HUES64 (cell line): ENCODE measurements at regions not wholly inside any gene's neighbourhood (a gene's known extent, or its start where the extent isn't known, plus 50 kb on each side); places are given as distances from the start of the nearest gene placed in this dataset.
"Not testable (repeated sequence)": the region's sequence is repeated elsewhere in the genome, so short reads cannot be mapped to it uniquely, and the experiment has no call there.

Experiments
- H3K27ac ChIP-seq: 2 replicates; pipeline ENCODE4 v1.7.0; 2013; ENCODE audit warnings: low read depth, low read length, inconsistent platforms
- H3K27me3 ChIP-seq: 2 replicates; pipeline ENCODE4 v1.6.1; 2013; ENCODE audit warnings: mild to moderate bottlenecking, low read length; ENCODE audit not compliant: insufficient read depth
- H3K36me3 ChIP-seq: 2 replicates; pipeline ENCODE4 v1.6.1; 2013; ENCODE audit warnings: mild to moderate bottlenecking, low read length; ENCODE audit not compliant: insufficient read depth
- H3K4me1 ChIP-seq: 2 replicates; pipeline ENCODE4 v1.6.1; 2013; ENCODE audit warnings: mild to moderate bottlenecking, low read length, moderate library complexity; ENCODE audit not compliant: insufficient read depth
- H3K4me3 ChIP-seq: 2 replicates; pipeline ENCODE4 v1.5.1; 2013; ENCODE audit warnings: mild to moderate bottlenecking, low read length, moderate library complexity
- H3K9ac ChIP-seq: 2 replicates; pipeline ENCODE4 v1.6.1; 2013; ENCODE audit warnings: mild to moderate bottlenecking, low read depth, low read length
- H3K9me3 ChIP-seq: 2 replicates; pipeline ENCODE4 v1.6.1; 2013; ENCODE audit warnings: low read depth, low read length; ENCODE audit not compliant: insufficient read depth
- WGBS: fragments of 150-250, 120-280 bp; methylation state at CpG from one replicate; pipeline ENCODE4 v1.1.7; 2013; ENCODE audit warnings: missing lambda C conversion rate; 5-methylcytosine and 5-hydroxymethylcytosine counted together

- no peaks in the 10 kb centered on the region for H3K27me3 ChIP-seq
- no CpG with 5 or more reads among the region's 1 CpG for WGBS
- H3K27ac ChIP-seq: no peak overlapping the region
Observed at GRCh38 chr16:60214311-60214710, 1480.2 kb upstream of the GOT2 start.

GRCh38 chr16:60206516-60206915, 1472.4 kb upstream of the GOT2 start:
- H3K27ac ChIP-seq: no peak overlapping the region
- H3K9ac ChIP-seq: no peak overlapping the region
- H3K36me3 ChIP-seq: no peaks in the 10 kb centered on the region
- no peak overlapping the region for H3K4me3 ChIP-seq
- no peaks in the 10 kb centered on the region for H3K27me3 ChIP-seq
- H3K4me1 ChIP-seq: peaks cover 23% of the 10 kb centered on the region
- WGBS: 32% methylated on average over 2 of the region's 2 CpGs
- H3K9me3 ChIP-seq: no peaks in the 10 kb centered on the region

More at GRCh38 chr16:60214311-60214710, 1480.2 kb upstream of the GOT2 start:
- Histone ChIP-seq H3K36me3 (no peaks in the 10 kb centered on the region), H3K9me3 (0 out of 2 replicates have a peak, but pooled peaks cover under 1% of the 10 kb centered on the region), H3K4me1 (peaks cover 45% of the 10 kb centered on the region), H3K4me3 (no peak overlapping the region), H3K9ac (no peak overlapping the region)

GRCh38 chr16:60204181-60204580, 1470.1 kb upstream of the GOT2 start:
- Histone ChIP-seq H3K27ac (no peak overlapping the region), H3K4me3 (no peak overlapping the region), H3K4me1 (peaks cover 29% of the 10 kb centered on the region), H3K9ac (no peak overlapping the region), H3K9me3 (no peaks in the 10 kb centered on the region), H3K36me3 (no peaks in the 10 kb centered on the region), H3K27me3 (no peaks in the 10 kb centered on the region)
- WGBS: 43% methylated on average over 1 of the region's 1 CpG

- 38% methylated on average over 1 of the region's 3 CpGs for WGBS
- peaks cover 34% of the 10 kb centered on the region for H3K4me1 ChIP-seq
Observed at GRCh38 chr16:60203525-60204124, 1469.5 kb upstream of the GOT2 start.

GRCh38 chr16:60200729-60201128, 1466.6 kb upstream of the GOT2 start:
- WGBS: 75% methylated on average over 6 of the region's 6 CpGs
- not testable (repeated sequence) for H3K9me3 ChIP-seq, H3K36me3 ChIP-seq, H3K27me3 ChIP-seq, H3K9ac ChIP-seq, H3K4me3 ChIP-seq, H3K27ac ChIP-seq
- peaks cover 23% of the 10 kb centered on the region for H3K4me1 ChIP-seq

More at GRCh38 chr16:60203525-60204124, 1469.5 kb upstream of the GOT2 start:
- Histone ChIP-seq H3K27ac (no peak overlapping the region), H3K9me3 (no peaks in the 10 kb centered on the region), H3K27me3 (no peaks in the 10 kb centered on the region), H3K9ac (no peak overlapping the region), H3K4me3 (no peak overlapping the region), H3K36me3 (no peaks in the 10 kb centered on the region)

- no peaks in the 10 kb centered on the region for H3K9me3 ChIP-seq
- H3K36me3 ChIP-seq: no peaks in the 10 kb centered on the region
- WGBS: 93% methylated on average over 5 of the region's 6 CpGs
- no peak overlapping the region for H3K9ac ChIP-seq
- H3K4me1 ChIP-seq: peaks cover 23% of the 10 kb centered on the region
- no peak overlapping the region for H3K4me3 ChIP-seq
- no peaks in the 10 kb centered on the region for H3K27me3 ChIP-seq
- no peak overlapping the region for H3K27ac ChIP-seq
Observed at GRCh38 chr16:60200161-60200560, 1466.0 kb upstream of the GOT2 start.

- 22% methylated on average over 3 of the region's 5 CpGs for WGBS
- Histone ChIP-seq H3K9me3 (no peaks in the 10 kb centered on the region), H3K36me3 (no peaks in the 10 kb centered on the region), H3K4me1 (peaks cover 22% of the 10 kb centered on the region), H3K4me3 (no peak overlapping the region), H3K9ac (no peak overlapping the region), H3K27ac (no peak overlapping the region), H3K27me3 (no peaks in the 10 kb centered on the region)
Observed at GRCh38 chr16:60199150-60199549, 1465.0 kb upstream of the GOT2 start.

- Histone ChIP-seq H3K4me3 (no peak overlapping the region), H3K27me3 (no peaks in the 10 kb centered on the region), H3K9ac (no peak overlapping the region), H3K9me3 (no peaks in the 10 kb centered on the region), H3K4me1 (no peaks in the 10 kb centered on the region), H3K36me3 (no peaks in the 10 kb centered on the region), H3K27ac (no peak overlapping the region)
- 82% methylated on average over 2 of the region's 2 CpGs for WGBS
Observed at GRCh38 chr16:60181536-60181935, 1447.4 kb upstream of the GOT2 start.

GRCh38 chr16:60180609-60181008, 1446.5 kb upstream of the GOT2 start:
- Histone ChIP-seq H3K9ac (no peak overlapping the region), H3K9me3 (no peaks in the 10 kb centered on the region), H3K27ac (no peak overlapping the region), H3K27me3 (no peaks in the 10 kb centered on the region), H3K4me3 (no peak overlapping the region), H3K36me3 (no peaks in the 10 kb centered on the region), H3K4me1 (no peaks in the 10 kb centered on the region)
- WGBS: 94% methylated on average over 2 of the region's 2 CpGs

GRCh38 chr16:60170196-60170595, 1436.1 kb upstream of the GOT2 start:
- Histone ChIP-seq H3K27ac (no peak overlapping the region), H3K36me3 (no peaks in the 10 kb centered on the region), H3K4me3 (no peak overlapping the region), H3K4me1 (no peaks in the 10 kb centered on the region), H3K9ac (no peak overlapping the region), H3K9me3 (no peaks in the 10 kb centered on the region), H3K27me3 (no peaks in the 10 kb centered on the region)
- 100% methylated on average over 1 of the region's 3 CpGs for WGBS

- no peaks in the 10 kb centered on the region for H3K4me1 ChIP-seq
- H3K36me3 ChIP-seq: no peaks in the 10 kb centered on the region
- H3K27ac ChIP-seq: no peak overlapping the region
- H3K9me3 ChIP-seq: no peaks in the 10 kb centered on the region
- no peaks in the 10 kb centered on the region for H3K27me3 ChIP-seq
- no peak overlapping the region for H3K4me3 ChIP-seq
- no peak overlapping the region for H3K9ac ChIP-seq
Observed at GRCh38 chr16:60166111-60166510, 1432.0 kb upstream of the GOT2 start.

- H3K36me3 ChIP-seq: no peaks in the 10 kb centered on the region
- 95% methylated on average over 3 of the region's 3 CpGs for whole genome bisulfite sequencing
- H3K4me3 ChIP-seq: no peak overlapping the region
- H3K9ac ChIP-seq: no peak overlapping the region
- peaks cover 3% of the 10 kb centered on the region; the same call in 1 of the 2 replicates for H3K9me3 ChIP-seq
- no peaks in the 10 kb centered on the region for H3K4me1 ChIP-seq
- H3K27ac ChIP-seq: no peak overlapping the region
- no peaks in the 10 kb centered on the region for H3K27me3 ChIP-seq
Observed at GRCh38 chr16:60151987-60152386, 1417.9 kb upstream of the GOT2 start.
